ENCODE measurements at regions not wholly inside any gene's neighbourhood (a gene's known extent, or its start where the extent isn't known, plus 50 kb on each side); places are given as distances from the start of the nearest gene placed in this dataset.

GRCh38 chr15:46121441-46121840 is 486.6 kb downstream of the SQOR start:
- TF ChIP-seq CTCF (IDR thresholded peaks at IDR 0.05; ENCODE audit: insufficient read depth, low read length, poor library complexity, severe bottlenecking) = no peak
- no peak for TF ChIP-seq EZH2phosphoT487 (conservative IDR thresholded peaks at IDR 0.05; ENCODE audit: low read length)

Measured in SU-DHL-6 (cell line).